ENCODE measurements at regions not wholly inside any gene's neighbourhood (a gene's known extent, or its start where the extent isn't known, plus 50 kb on each side); places are given as distances from the start of the nearest gene placed in this dataset.
A peak's percentile ranks its signal among the peaks of the same experiment; 100 is the strongest.
"Not testable (repeated sequence)": the region's sequence is repeated elsewhere in the genome, so short reads cannot be mapped to it uniquely, and the experiment has no call there.

GRCh38 chr22:23501261-23501619, 78.8 kb downstream of the IGLL1 start:
- no peak for TF ChIP-seq CTCF (IDR thresholded peaks at IDR 0.05)
- ATAC-seq = no peak

GRCh38 chr22:23500508-23501260, 79.4 kb downstream of the IGLL1 start:
- Histone ChIP-seq H3K36me3 (no peaks in the 10 kb centered on the region), H3K4me3 (no peak overlapping the region), H3K4me1 (no peaks in the 10 kb centered on the region), H3K9me3 (no peaks in the 10 kb centered on the region), H3K27ac (no peak overlapping the region), H3K27me3 (no peaks in the 10 kb centered on the region)
- intact Hi-C loops (cut with DNase I) = no loop called here
- no peak for ATAC-seq
- peak in 2 of 4 donors; percentile 16 to 52 for DNase-seq
- no peak for TF ChIP-seq CTCF (IDR thresholded peaks at IDR 0.05)

More at GRCh38 chr22:23501261-23501619, 78.8 kb downstream of the IGLL1 start:
- Histone ChIP-seq H3K27ac (no peak overlapping the region), H3K4me1 (no peaks in the 10 kb centered on the region), H3K36me3 (no peaks in the 10 kb centered on the region), H3K4me3 (no peak overlapping the region), H3K27me3 (no peaks in the 10 kb centered on the region), H3K9me3 (no peaks in the 10 kb centered on the region)
- intact Hi-C loops (cut with DNase I) = no loop called here
- DNase-seq = peak in 1 of 4 donors; percentile 37

GRCh38 chr22:23499845-23500500, 80.1 kb downstream of the IGLL1 start:
- H3K27ac ChIP-seq = no peak overlapping the region
- no peaks in the 10 kb centered on the region for H3K36me3 ChIP-seq
- TF ChIP-seq CTCF (IDR thresholded peaks at IDR 0.05) = no peak
- DNase-seq (peak in 1 of 4 donors; percentile 37), ATAC-seq (no peak)
- H3K9me3 ChIP-seq = no peaks in the 10 kb centered on the region
- H3K4me1 ChIP-seq = no peaks in the 10 kb centered on the region
- intact Hi-C loops (cut with DNase I) = no loop called here
- H3K4me3 ChIP-seq = no peak overlapping the region
- H3K27me3 ChIP-seq = no peaks in the 10 kb centered on the region

- no peaks in the 10 kb centered on the region for H3K4me1 ChIP-seq
- DNase-seq = peak in 1 of 4 donors; percentile 57
- no peak for TF ChIP-seq CTCF (IDR thresholded peaks at IDR 0.05)
- no peaks in the 10 kb centered on the region for H3K36me3 ChIP-seq
- no peaks in the 10 kb centered on the region for H3K27me3 ChIP-seq
- no peak for ATAC-seq
- H3K9me3 ChIP-seq = no peaks in the 10 kb centered on the region
- H3K4me3 ChIP-seq = no peak overlapping the region
- intact Hi-C loops (cut with DNase I) = no loop called here
- no peak overlapping the region for H3K27ac ChIP-seq
These were observed 81.0 kb downstream of the IGLL1 start for GRCh38 chr22:23498811-23499798.

- DNase-seq; H3K27ac ChIP-seq; H3K9me3 ChIP-seq; intact Hi-C loops (cut with DNase I); H3K4me1 ChIP-seq; H3K27me3 ChIP-seq; ATAC-seq; H3K4me3 ChIP-seq; H3K36me3 ChIP-seq: not testable (repeated sequence)
These were observed 82.2 kb downstream of the IGLL1 start for GRCh38 chr22:23497889-23498288.
